Esophagus squamous epithelium (tissue), 5 donors: ENCODE measurements at regions not wholly inside any gene's neighbourhood (a gene's known extent, or its start where the extent isn't known, plus 50 kb on each side); places are given as distances from the start of the nearest gene placed in this dataset.
"Not testable (repeated sequence)": the region's sequence is repeated elsewhere in the genome, so short reads cannot be mapped to it uniquely, and the experiment has no call there.

Experiments used
- DNase-seq: peaks from one replicate; lab custom pipeline; 2025; lab: John Stamatoyannopoulos, UW
- H3K27ac ChIP-seq, 4 donors: fragments of 200-600 bp; sonication (generic); one replicate each; pipeline ENCODE4 v1.5.1; 2016 to 2019; ENCODE audit warnings: mild to moderate bottlenecking in 1 of 4
- H3K27me3 ChIP-seq, 4 donors: fragments of 200-600 bp; sonication (generic); 1 replicate in 3 of 4; 2 replicates in 1 of 4; pipeline versions ENCODE4 v1.5.1 to v1.6.0; 2017 to 2021; ENCODE audit warnings: antibody characterized with exemption in 1 of 4
- H3K36me3 ChIP-seq, 3 donors: fragments of 200-600 bp; sonication (generic); one replicate each; pipeline ENCODE4 v1.5.1; 2016 to 2019
- H3K4me1 ChIP-seq, 3 donors: fragments of 200-600 bp; sonication (generic); one replicate each; pipeline ENCODE4 v1.5.1; 2017 to 2019
- H3K4me3 ChIP-seq, 4 donors: fragments of 200-600 bp; sonication (generic); 1 replicate in 3 of 4; 2 replicates in 1 of 4; pipeline ENCODE4 v1.5.1; 2016 to 2019; ENCODE audit warnings: mild to moderate bottlenecking in 2 of 4, moderate library complexity in 1 of 4
- H3K9me3 ChIP-seq, 3 donors: fragments of 200-600 bp; sonication (generic); one replicate each; pipeline ENCODE4 v1.5.1; 2016 to 2019
- POLR2A ChIP-seq, 4 donors: fragments of 450-650 bp; IDR thresholded peaks; one replicate each; pipeline ENCODE4 v1.6.1; 2017; ENCODE audit warnings: antibody characterized with exemption in 4 of 4, mild to moderate bottlenecking in 4 of 4, moderate library complexity in 3 of 4
- WGBS, 2 donors: methylation state at CpG; one replicate each; pipeline ENCODE4 v1.1.5; 2018; 5-methylcytosine and 5-hydroxymethylcytosine counted together
- intact Hi-C: fragments of 100-400 bp; cut with DNase I; formaldehyde crosslinking; loops from one replicate; pipeline ENCODE4 v1.15.0; 2022
- TF ChIP-seq, protein P1 (sequence below), 6 experiments: fragments of 450-650 bp in 4 of 6; fragments of 200-600 bp in 2 of 6; sonication (generic) in 2 of 6; IDR thresholded peaks; one replicate each; pipeline ENCODE4 v1.5.1; 2016 to 2019; ENCODE audit warnings: antibody characterized with exemption in 6 of 6, mild to moderate bottlenecking in 4 of 6, moderate library complexity in 4 of 6
- donor health status: DM: yes; HTN: yes; CAD: no.

DNA sequence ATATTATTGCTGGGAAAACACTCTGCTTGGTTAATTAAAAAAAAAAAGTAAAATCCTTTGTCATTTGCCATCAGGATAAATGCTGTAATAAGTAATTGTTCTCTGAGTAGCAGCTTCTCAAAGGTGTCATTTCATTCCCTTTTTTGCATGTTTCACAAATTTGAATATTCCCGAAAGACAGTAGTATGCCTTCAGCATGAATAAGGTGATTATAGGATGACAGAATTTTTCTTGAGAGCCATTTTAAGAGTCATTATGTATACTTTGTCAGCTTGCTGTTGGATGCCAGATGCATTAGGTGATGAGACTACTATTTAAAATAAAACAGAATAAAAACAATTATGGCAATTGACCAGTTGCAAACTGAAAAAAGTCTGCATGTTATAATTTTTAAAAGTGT, 200.7 kb downstream of the HDGFL1 start:
- Histone ChIP-seq H3K4me1 (no peaks in the 10 kb centered on the region), H3K4me3 (no peak overlapping the region), H3K27me3 (no peaks in the 10 kb centered on the region), H3K9me3 (no peaks in the 10 kb centered on the region), H3K27ac (no peak overlapping the region), H3K36me3 (no peaks in the 10 kb centered on the region)
- intact Hi-C loops, result no loop called here
- TF ChIP-seq POLR2A (IDR thresholded peaks at IDR 0.05), result no peak
- TF ChIP-seq, protein P1, sequence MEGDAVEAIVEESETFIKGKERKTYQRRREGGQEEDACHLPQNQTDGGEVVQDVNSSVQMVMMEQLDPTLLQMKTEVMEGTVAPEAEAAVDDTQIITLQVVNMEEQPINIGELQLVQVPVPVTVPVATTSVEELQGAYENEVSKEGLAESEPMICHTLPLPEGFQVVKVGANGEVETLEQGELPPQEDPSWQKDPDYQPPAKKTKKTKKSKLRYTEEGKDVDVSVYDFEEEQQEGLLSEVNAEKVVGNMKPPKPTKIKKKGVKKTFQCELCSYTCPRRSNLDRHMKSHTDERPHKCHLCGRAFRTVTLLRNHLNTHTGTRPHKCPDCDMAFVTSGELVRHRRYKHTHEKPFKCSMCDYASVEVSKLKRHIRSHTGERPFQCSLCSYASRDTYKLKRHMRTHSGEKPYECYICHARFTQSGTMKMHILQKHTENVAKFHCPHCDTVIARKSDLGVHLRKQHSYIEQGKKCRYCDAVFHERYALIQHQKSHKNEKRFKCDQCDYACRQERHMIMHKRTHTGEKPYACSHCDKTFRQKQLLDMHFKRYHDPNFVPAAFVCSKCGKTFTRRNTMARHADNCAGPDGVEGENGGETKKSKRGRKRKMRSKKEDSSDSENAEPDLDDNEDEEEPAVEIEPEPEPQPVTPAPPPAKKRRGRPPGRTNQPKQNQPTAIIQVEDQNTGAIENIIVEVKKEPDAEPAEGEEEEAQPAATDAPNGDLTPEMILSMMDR (IDR thresholded peaks at IDR 0.05), result no peak
- 90 to 95% methylated on average over 1 of the region's 1 CpG for WGBS, 2 donors
- no peak for DNase-seq

DNA sequence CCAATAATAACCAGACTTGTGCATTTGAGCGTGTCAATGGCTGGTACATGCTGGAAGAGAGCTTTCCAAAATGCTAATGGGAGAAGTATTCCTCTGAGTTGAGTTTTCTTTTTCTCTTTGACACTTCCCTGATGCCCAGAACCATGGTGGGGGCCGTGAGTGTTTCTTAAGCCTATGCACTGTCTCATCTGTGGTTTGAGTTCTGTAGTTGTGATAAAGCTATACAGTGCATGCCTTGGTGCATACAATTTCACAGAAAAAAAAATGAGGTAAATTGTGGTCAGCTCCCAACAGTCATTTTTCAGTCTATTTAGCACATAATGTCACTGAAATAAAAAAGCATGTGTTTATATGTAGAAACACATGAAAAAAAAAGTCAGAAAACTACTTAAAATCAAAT, 204.8 kb downstream of the HDGFL1 start:
- Histone ChIP-seq H3K4me1 (no peaks in the 10 kb centered on the region), H3K27me3 (no peaks in the 10 kb centered on the region), H3K9me3 (peaks cover 0 to 14% (median 8%) of the 10 kb centered on the region in 3 donors), H3K4me3 (no peak overlapping the region), H3K27ac (no peak overlapping the region), H3K36me3 (no peaks in the 10 kb centered on the region)
- 72 to 74% methylated on average over 2 of the region's 2 CpGs for WGBS, 2 donors
- intact Hi-C loops, result no loop called here
- DNase-seq, result no peak
- TF ChIP-seq, protein P1 (IDR thresholded peaks at IDR 0.05), result no peak
- TF ChIP-seq POLR2A (IDR thresholded peaks at IDR 0.05), result no peak

DNA sequence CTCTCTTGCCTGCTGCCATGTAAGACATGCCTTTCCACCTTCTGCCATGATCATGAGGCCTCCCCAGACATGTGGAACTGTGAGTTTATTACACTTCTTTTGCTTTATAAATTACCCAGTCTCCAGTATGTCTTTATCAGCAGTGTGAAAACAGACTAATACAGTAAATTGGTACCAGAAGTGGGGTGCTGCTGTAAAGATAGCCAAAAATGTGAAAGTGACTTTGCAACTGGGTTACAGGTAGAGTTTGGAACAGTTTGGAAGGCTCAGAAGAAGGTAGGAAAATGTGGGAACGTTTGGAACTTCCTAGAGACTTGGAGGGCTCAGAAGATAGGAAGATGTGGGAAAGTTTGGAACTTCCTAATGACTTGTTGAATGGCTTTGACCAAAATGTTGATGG, 209.1 kb downstream of the HDGFL1 start:
- 27 to 30% methylated on average over 1 of the region's 1 CpG for WGBS, 2 donors
- intact Hi-C loops, result not testable (repeated sequence)

DNA sequence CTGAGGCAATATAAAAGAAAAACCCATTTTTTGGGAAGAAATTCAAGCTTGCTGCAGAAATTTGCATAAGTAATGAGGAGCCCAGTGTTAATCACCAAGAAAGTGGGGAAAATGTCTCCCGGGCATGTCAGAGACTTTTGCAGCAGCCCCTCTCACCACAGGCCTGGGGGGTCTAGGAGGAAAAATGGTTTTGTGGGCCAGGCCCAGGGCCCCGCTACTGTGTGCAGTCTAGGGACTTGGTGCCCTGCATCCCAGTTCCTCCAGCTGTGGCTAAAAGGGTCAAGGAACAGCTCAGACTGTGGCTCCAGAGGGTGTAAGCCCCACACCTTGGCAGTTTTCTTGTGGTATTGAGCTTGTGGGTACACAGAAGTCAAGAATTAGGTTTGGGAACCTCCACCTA, 209.7 kb downstream of the HDGFL1 start:
- intact Hi-C loops, result no loop called here

More for the DNA sequence above, 209.1 kb downstream of the HDGFL1 start:
- not testable (repeated sequence) for H3K27ac ChIP-seq, H3K4me1 ChIP-seq, DNase-seq, H3K4me3 ChIP-seq, H3K36me3 ChIP-seq, H3K27me3 ChIP-seq
- H3K9me3 ChIP-seq, result peaks cover 0 to 19% (median 13%) of the 10 kb centered on the region in 3 donors

DNA sequence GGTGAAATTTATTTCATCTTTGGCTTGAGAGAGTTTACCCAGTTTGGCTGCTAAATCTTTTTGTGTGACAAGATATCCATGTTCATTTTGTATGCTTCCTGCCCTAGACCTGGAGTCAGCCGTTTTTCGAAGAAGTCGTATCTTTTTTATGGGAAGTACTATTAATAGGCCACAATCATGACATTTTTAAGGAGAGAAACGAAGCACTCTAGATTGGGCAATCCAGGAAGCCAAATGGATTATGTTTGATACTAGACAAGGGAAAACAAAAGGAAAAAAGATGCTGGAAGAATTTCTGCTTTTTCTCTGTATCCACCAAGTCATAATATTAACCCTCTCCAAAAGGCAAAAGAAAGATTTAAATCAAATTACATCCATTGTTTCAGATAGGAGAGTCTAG, 214.6 kb downstream of the HDGFL1 start:
- intact Hi-C loops, result no loop called here
- WGBS, 2 donors, result 33 to 57% methylated on average over 4 of the region's 4 CpGs
- no peaks in the 10 kb centered on the region for H3K36me3 ChIP-seq

More for the DNA sequence above, 209.7 kb downstream of the HDGFL1 start:
- no peaks in the 10 kb centered on the region for H3K36me3 ChIP-seq
- TF ChIP-seq, protein P1 (IDR thresholded peaks at IDR 0.05), result no peak
- no peak for TF ChIP-seq POLR2A (IDR thresholded peaks at IDR 0.05)
- H3K9me3 ChIP-seq, result peaks cover 0 to 19% (median 13%) of the 10 kb centered on the region in 3 donors
- no peaks in the 10 kb centered on the region for H3K27me3 ChIP-seq
- no peak overlapping the region for H3K4me3 ChIP-seq
- H3K27ac ChIP-seq, result no peak overlapping the region
- 86 to 94% methylated on average over 1 to 2 of the region's 2 CpGs for WGBS, 2 donors
- H3K4me1 ChIP-seq, result no peaks in the 10 kb centered on the region
- DNase-seq, result no peak

More for the DNA sequence above, 214.6 kb downstream of the HDGFL1 start:
- no peak for DNase-seq
- Histone ChIP-seq H3K27me3 (no peaks in the 10 kb centered on the region), H3K4me1 (no peaks in the 10 kb centered on the region), H3K9me3 (peaks cover 0 to 8% (median 6%) of the 10 kb centered on the region in 3 donors), H3K4me3 (no peak overlapping the region), H3K27ac (no peak overlapping the region)
- no peak for TF ChIP-seq POLR2A (IDR thresholded peaks at IDR 0.05)
- TF ChIP-seq, protein P1 (IDR thresholded peaks at IDR 0.05), result no peak
